NCI-H1694 treated with DMSO at 0.1 percent for 48 hours (cell line): ENCODE measurements at regions not wholly inside any gene's neighbourhood (a gene's known extent, or its start where the extent isn't known, plus 50 kb on each side); places are given as distances from the start of the nearest gene placed in this dataset.

Experiments used
- DNase-seq: peaks from one replicate; lab custom pipeline; 2025; lab: John Stamatoyannopoulos, UW

DNA sequence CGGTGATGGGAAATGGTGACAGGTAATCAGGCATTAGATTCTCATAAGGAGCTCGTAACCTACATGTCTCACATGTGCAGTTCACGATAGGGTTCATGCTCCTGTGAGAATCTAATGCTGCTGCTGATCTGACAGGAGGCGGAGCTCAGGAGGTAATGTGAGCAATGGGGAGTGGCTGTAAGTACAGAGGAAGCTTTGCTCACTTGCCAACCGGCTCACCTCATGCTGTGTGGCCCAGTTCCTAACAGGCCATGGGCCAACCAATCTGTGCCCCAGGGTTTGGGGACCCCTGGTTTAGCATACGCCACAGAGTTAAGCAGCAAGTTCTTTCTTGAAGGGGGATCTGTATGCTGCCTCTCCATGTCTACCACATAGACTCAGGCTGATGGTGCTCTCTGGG is 133.1 kb downstream of the IQUB start:
- no peak for DNase-seq

DNA sequence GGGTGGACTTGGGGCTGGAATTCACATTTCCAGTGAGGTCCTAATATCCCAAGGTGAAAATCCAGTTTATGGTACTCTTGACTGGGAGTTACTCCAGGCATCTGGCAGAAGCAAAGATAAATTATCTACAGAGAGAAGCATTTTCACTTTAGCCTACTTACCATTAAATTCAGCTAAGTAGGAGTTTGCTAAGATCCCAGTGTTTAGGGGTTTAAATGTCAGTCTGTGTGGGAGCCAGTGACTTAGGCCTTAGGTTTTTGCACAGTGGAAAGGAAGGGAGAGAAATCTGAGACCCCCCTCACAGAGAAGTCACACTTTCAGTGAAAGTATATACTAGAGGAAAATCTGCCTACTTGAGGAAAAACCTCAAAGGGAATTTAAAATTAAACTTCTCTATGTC is 134.2 kb downstream of the IQUB start:
- DNase-seq = no peak

DNA sequence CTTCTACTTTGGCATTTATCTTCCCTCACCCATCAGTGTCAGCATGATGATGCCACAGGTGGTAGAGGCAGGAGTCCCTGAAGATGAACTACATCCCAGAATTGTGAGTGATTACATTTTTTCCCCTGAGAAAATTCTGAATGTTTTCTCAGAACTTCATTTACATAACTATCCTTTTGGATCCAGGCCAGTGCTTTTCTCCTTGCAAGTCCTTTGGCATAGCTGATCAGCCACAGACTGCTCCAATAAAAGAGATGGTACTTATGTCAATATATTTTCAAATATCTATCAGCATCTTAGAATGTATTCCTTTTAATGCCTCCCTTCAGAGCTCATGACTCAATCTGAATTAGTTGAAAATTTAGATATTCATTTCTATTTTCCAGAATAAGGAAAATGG is 135.5 kb downstream of the IQUB start:
- DNase-seq = no peak

DNA sequence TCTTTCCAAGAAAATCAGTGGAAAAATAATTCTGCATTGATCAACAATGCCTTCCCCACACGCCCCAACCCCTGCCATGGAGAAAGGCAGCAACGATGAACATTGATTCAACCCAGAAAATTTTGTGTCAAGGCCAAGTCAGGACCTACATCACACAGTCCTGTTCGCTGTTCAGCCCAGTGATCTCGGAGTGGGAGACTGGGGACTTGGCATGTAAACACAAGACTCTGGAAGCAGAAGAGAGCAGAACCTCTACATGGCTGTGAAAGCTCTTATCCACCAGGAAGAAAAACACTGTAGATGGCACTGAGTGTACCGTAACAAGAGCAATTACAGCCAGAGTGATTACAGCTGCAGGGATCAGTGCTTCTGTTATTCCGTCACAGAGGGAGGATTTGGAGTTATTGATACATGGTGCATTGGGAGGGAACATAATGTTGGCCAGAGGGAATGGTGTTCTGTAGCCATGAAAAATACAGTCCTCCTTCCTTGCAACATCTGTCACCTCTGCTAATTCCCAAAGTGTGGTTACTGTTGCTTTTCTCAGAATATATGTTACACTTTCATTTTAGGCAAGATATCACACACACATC is 136.6 kb downstream of the IQUB start:
- no peak for DNase-seq

DNA sequence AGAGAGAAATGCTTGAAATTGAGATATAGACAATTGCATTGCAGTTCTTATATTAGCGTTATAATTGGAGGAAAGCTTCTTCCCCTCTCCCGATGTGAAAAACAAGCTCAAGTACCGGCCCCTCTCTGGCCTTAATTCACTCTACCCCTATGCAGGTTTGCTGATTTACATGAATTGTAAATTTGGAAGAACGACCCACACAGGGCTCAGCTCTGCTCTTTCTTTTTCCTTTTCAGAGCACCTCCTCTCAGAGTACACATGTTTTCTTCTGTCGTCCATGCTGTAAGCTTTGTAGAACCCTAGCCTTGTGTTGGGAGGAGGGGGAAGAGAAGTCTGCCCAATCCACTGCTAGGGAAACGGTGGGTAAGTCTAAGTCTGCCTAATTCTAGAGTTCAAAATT is 140.8 kb downstream of the IQUB start:
- no peak for DNase-seq

DNA sequence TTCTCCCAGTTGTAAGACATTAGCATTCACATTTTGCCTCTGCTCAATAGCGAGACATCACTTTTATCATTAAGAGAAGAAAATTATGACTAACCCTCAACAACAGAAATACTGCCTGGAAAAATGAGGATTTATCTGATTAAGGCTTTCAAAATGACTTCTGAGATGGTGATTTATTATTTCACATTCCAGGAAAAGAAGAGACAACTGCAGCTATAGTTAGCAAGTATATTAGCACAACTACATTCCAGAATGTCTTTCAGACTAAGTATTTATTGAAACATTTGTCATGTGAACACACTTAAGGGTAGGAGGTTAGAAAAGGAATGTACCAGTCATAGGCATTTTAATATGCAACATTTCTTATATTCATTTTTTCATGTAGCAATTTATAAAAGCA is 162.0 kb downstream of the IQUB start:
- DNase-seq = no peak

DNA sequence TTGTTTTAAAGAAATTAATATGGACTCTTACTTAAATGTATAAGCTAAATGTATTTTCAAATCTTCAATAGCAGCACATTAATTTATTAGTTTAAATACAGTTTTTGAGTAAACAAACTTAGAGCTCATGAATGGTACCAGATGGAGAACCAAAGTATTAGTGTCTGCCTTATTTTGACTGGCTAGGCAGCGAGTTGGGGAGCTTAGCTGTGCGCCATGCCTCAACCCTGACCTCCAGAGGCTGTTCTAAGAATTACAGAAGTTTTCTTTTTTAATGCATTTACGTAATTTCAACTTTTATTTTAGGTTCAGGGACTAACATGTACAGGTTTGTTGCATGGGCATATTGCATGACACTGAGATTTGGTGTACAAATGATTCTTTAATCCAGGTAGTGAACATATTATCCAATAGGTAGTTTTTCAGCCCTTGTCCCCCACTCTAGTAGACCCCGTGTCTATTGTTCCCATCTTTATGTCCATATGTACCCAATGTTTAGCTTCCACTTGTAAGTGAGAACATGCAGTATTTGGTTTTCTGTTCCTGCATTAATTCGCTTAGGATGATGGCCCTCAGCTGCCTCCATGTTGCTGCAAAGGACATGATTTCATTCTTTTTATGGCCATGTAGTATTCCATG is 166.8 kb downstream of the IQUB start:
- peak; percentile 13 for DNase-seq

DNA sequence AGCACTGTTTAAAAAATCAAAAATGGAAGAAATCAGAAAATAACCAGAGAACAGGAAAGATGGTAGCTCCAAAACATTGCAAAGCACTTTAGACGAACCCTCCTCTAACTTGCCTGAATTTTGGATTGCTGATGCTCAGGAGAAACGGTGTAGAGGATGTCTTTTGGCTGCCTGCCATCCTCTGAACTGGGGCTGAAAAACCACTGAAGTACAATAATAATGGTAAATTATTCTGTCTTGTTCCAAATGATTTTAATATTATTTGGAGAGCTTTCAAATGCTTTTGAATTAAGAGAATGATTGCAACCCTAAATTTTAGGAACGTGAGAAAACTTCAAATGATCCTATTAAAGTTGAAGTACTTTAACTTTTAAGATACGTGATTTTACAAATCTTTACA is 167.3 kb upstream of the SLC13A1 start:
- DNase-seq = no peak

DNA sequence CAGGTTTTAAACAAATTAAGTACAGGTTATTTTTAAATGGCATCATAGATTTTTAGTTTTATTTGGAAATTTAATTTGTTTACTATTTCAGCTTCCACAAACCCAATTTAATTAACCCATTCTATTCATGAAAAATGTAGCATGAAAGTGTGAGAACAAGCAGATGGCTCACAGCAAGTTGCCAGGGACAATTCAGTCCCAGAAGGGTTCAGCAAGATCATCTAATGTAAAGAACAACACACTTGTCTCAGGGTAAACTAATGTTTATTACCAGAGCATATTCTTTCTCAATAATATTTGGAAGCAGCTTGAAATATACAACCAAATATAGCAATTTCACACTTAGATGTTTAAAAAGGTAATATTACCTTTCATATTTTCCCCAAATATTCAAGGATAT is 166.9 kb upstream of the SLC13A1 start:
- no peak for DNase-seq

DNA sequence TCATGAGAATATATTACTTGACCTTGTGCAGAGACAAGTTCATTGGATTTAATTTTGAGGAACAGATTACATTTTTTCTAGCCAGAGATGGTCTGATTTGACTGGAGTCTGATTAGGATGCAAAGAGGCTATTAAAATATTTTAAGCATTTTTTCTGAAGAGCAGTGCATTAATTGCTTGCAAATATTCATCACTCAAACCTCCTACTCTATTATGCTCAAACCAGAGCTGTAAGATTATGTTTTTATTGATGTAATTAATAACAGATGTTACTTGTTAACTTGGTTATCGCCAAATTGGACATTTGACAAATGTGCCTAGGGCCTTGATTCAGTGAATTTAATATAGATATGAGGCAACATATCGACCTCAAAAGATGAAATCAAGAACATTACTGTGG is 160.9 kb upstream of the SLC13A1 start:
- no peak for DNase-seq

DNA sequence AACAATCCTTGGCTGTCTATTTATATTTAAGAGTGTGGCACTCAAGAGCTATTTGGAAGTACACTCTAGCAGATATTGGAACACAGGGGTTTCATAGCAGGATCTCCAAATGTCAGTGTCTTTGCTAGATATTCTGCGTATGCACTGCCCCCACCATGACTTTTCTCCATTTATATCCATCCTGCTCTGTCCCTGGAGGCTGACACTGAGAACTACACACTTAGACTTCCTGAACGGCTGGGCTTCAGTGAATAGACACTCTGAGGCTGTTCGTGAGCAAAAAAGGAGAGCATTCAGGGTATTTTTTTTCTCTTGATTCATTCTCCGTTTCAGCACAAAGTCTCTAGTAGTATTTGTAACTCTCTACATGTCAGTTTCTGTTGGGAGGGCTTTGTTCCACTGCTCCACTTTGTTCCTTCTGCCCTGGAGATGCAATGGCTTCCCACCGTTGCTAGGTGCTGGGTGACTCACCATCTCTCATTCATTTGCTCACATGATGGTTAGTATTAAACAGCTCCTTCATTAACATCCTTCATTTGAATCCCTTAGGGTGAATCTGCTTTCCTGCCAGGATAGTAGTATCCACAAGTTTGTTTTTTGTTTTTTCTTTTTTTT is 155.9 kb upstream of the SLC13A1 start:
- DNase-seq = no peak

DNA sequence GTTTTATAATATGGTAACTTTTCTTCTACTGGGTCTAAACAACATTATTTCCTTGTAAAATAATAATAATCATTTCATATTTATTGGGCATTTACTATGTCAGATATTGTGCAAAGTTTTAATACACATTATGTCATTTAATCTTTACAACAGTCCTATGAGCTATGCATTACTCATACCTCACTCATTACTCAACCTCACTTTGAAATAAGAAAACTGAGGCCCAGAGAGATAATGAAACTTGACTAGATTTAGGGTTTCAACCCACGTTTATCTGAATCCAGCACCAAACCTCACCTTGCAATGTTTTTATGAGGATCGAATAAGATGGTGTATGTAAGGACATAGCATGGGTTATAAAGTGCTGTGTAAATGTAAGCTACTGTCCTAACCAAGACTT is 153.2 kb upstream of the SLC13A1 start:
- no peak for DNase-seq

DNA sequence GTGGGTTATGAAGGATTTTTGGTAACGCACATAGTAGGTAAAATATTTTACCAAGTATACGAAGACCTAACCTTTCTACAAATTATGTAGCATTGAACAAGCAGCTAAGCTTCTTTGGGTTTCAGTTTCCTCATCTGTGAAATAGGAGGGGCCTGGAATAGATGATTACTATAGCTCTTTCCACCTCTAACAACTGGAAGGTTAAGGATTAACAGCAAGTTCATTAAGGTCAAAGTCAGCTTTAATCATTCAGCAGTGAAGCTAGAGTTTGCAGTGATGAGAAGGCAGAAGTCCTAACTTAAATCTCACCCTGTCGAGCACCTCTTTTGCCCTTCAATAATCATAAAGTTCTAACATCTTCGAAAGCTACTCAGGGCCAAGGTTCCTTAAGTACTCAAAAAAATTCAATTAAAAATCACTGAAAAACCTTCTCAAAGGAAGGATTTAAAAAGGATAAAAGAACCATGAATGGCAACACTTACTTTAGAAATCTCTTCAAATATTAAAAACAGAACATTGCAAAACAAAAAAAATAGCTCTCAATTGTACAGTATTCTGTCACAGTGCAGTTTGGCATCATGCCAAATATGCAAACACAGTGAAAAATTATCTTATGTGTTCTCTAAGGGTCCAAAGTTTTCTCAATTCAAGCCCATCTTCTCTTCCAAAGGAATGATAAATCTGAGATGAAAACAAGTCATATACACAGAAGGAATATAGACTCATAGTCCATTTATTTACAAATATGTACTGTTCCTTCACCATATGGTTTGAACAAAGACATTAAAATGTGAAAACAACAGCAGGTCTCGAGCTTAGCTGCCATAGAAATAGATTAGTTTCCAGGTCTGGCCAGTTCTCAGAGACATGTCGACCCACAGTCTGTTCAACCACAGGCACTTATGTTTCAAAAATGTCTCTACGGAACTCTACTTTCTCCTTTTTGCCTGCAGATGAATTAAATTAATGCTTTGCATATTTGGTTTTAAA is 152.0 kb upstream of the SLC13A1 start:
- peak; percentile 61 for DNase-seq

DNA sequence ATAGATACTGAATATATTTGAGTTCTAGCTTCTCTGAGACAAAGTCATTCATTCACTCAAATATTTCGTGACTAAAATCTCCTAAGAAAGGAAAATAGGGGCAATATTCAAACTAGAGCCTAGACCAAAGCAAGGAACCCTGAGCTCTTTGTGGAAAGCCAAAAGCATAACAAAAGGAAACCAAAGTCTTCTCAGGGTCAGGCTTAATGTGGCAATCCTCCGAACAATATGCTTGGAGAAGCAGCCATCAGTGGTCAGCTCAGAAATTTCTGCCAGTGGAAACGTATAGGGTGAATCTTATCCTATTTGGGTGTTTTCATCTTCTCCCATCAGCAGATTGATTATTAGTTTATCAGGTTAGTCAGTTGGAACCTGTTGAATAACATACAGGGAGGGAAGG is 151.3 kb upstream of the SLC13A1 start:
- DNase-seq = no peak

DNA sequence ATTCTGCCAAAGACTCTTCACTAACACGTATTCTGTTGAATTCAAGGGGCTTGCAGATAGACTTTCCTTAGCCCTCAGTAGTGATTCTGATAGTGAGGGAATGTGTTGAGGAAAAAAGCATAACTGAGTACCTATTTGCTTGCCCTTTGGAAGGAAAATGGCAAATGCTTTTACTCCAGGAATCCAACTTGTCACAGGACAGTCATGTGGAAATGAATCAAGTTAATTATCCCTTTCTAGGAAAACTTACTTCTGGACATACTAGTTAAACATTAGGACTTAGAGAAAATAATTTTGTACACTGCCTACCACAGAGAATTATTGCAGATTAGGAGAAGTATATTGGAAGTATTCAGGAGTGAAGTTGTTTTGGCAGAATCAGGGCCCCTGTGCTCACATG is 148.9 kb upstream of the SLC13A1 start:
- DNase-seq = no peak

DNA sequence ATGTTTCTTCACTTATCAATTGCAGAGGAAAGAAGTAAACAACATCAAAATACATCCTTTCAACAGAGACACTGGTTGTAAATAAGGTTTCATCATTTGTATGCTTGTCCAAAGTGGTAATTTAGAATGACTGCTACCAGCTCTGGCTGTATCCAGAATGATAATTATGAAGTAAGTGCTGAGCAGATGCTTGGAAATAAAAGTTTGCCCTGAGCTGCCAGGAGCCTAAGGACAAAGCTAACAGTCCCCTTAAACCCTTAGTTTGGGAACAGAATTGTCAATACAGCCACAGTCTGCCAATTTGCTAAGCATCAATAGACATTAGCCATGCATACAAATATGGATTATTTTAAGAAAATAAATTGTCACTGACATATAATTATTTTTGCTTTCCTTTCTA is 147.0 kb upstream of the SLC13A1 start:
- DNase-seq = no peak

DNA sequence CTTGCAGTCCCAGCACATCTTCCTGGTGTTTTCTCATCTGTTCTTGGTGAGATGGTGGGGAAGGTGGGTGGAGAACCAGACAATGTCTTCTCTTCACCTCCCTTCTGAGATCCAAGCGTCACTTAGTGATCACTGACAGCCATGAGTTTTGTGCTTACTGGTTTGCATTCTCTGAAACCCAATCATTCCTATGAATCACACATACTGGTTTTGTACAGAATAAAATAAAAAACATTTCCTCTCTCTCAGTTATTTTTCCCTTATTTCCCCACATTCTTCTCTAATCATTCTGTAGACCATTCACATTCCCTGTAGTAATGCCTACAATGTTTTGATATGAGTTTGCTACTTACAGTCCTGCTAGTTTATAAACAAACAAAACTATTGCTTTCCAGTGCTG is 143.8 kb upstream of the SLC13A1 start:
- no peak for DNase-seq

DNA sequence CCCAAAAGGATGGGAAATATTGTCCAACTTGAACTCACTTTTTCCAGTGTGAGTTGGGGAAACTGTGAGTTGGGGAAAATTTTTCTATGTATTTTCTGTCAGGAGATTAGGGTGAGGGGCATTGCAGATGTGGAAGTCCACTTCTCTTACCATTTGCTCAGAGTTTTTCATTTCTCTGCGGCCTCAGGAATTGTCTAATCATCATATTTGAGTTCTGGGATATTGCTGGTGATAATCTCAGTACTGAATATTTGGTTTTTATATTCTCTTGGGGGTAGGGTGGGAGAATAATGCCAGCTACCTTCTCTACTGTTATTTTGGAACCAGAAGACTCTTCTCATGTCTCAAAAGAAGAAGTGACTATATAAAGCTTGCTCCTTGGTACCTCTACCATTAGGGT is 141.3 kb upstream of the SLC13A1 start:
- no peak for DNase-seq

DNA sequence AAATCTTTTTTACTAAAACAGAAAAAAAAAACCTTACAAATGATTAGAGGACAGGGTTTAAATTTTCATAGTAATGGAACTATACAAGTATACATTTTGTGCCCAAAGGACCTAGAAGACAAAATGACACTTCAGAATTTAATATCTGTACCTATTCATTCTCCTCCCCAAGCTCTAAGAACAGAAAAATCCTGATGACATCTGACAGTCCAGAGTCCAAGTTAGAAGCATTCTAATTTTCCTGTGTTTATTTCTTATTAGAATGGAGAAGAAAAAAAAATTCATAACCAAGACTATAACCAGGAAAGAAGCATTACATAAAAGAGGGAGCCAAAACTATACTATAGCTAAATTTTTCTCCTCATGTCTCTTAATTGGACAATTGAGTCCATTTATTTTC is 138.9 kb upstream of the SLC13A1 start:
- no peak for DNase-seq

DNA sequence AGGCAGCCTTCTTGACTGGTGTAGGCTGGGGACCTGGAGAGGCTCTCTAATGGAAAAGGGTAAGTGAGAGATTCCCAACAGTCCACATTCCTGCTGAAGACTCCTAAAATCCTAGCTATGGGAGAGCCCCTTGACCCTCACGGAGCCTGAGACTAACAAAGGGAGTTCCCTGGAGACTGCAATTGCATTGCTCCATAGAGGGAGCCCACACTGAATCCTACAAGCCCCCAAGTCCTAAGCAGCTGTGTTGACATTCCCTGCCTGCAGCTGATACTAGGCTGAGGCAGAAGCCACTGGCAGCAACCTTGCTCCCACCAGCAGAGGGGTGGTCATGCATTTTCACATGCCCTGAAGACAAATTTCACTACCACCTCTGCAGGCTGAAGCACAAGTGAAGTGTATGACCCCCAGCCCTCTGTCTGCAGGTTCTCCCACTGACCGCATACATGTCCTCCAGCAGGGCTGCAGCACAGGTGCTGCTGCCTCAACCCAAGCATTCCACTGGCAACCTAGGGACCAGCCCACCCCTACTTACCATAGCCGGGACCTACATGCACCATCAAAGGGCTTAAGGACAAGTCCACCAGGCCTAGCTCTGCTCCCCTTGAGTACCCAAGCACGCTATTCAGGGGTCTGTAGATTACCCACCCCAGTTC is 130.3 kb upstream of the SLC13A1 start:
- no peak for DNase-seq

DNA sequence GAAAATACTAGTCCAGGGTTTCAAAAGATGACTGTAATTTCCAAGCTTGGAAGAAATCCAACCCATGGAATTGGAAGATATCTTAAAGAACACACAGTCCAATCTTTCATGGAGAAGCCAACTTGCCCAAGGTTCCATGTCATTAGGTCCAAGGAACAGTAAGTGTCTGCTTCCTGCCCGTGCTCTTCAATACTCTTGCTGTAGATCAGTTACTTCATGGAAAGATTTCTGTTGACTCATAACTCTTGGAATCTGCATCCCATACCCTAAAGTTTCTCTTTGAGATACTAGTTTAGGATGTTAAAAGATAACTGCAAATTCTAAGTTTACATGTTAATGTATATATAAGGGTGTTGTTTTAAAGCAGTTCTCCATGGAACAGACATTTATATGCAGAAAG is 127.9 kb upstream of the SLC13A1 start:
- no peak for DNase-seq

DNA sequence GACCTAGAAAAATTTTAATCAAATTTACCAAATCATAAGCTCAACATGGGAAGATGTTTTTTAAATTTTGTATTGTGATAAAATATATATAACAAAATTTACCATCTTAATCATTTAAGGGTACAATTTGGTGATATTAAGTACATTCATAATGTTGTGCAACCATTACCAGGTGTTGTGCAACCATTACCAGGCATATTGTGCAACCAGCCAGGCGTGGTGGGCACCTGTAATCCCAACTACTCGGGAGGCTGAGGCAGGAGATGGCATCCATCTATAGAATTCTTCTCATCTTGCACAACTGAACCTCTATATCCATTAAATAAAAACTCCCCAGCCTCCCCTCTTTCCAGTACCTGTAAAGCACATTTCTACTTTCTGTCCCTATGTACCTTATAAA is 124.5 kb upstream of the SLC13A1 start:
- DNase-seq = no peak
